ENCODE measurements at regions not wholly inside any gene's neighbourhood (a gene's known extent, or its start where the extent isn't known, plus 50 kb on each side); places are given as distances from the start of the nearest gene placed in this dataset.

GRCh38 chrX:5337160-5337559 lies 891.5 kb downstream of the NLGN4X start:
- TF ChIP-seq POLR2A (IDR thresholded peaks at IDR 0.05) (no peak), CTCF (IDR thresholded peaks at IDR 0.05) (no peak), POLR2AphosphoS5 (IDR thresholded peaks at IDR 0.05) (no peak)

Measured in sigmoid colon (tissue), 4 donors.